ENCODE measurements at regions not wholly inside any gene's neighbourhood (a gene's known extent, or its start where the extent isn't known, plus 50 kb on each side); places are given as distances from the start of the nearest gene placed in this dataset.
"Not testable (repeated sequence)": the region's sequence is repeated elsewhere in the genome, so short reads cannot be mapped to it uniquely, and the experiment has no call there.

DNA sequence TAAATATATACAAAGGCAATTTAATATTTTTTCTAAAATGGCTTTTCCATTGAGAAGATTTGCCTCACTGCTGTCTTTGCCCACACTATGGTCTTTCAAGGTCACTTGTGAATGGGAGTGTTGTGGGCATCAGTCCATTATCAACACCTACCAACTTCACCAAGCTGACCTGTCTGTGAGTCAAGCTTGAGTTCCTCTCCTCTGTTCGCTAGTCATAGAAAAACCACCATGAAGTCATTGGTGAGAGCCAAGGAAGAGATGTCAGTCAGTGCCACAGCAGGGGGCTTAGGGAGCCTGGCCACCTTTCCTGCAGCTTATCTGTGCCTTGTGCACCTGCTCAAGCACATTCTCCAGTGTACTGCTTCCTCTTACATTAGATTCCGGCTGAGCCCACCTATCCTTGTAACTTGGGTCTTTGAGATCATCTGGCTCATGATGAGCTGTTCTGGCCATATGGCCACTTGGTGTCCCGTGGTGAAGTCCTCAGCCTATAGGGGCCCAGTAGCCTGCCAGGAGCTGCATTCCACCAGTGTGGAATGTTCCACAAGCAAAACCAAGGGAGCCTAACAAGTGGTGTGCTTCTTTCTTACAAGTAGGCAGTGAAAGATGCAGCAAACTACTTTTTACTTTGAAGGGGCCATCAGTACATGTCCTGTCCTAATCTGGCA lies 80.8 kb upstream of the C12orf71 start:
- DNase-seq (ENCODE audit: low read depth in 1 of 2, low spot score in 1 of 2) = no peak
- no peak for TF ChIP-seq CTCF (IDR thresholded peaks at IDR 0.05; ENCODE audit: low read depth, low read length)
- no peaks in the 10 kb centered on the region for H3K9me3 ChIP-seq (ENCODE audit: low read depth)
- H3K4me3 ChIP-seq = no peak overlapping the region
- H3K36me3 ChIP-seq = no peaks in the 10 kb centered on the region
- H3K4me1 ChIP-seq (ENCODE audit: low read depth) = no peaks in the 10 kb centered on the region
- H3K27ac ChIP-seq = no peak overlapping the region
- no peaks in the 10 kb centered on the region for H3K27me3 ChIP-seq

GRCh38 chr12:27163894-27164293 lies 80.2 kb upstream of the STK38L start:
- no peak overlapping the region for H3K27ac ChIP-seq
- no peak overlapping the region for H3K4me3 ChIP-seq
- H3K36me3 ChIP-seq = no peaks in the 10 kb centered on the region
- no peaks in the 10 kb centered on the region for H3K4me1 ChIP-seq (ENCODE audit: low read depth)
- TF ChIP-seq CTCF (IDR thresholded peaks at IDR 0.05; ENCODE audit: low read depth, low read length) = no peak
- DNase-seq (ENCODE audit: low read depth in 1 of 2, low spot score in 1 of 2) = no peak
- no peaks in the 10 kb centered on the region for H3K27me3 ChIP-seq
- H3K9me3 ChIP-seq (ENCODE audit: low read depth) = no peaks in the 10 kb centered on the region

- H3K4me3 ChIP-seq = no peak overlapping the region
- H3K4me1 ChIP-seq (ENCODE audit: low read depth) = no peaks in the 10 kb centered on the region
- H3K27ac ChIP-seq = no peak overlapping the region
- H3K9me3 ChIP-seq (ENCODE audit: low read depth) = no peaks in the 10 kb centered on the region
- H3K27me3 ChIP-seq = no peaks in the 10 kb centered on the region
- DNase-seq (ENCODE audit: low read depth in 1 of 2, low spot score in 1 of 2) = no peak
- no peaks in the 10 kb centered on the region for H3K36me3 ChIP-seq
- no peak for TF ChIP-seq CTCF (IDR thresholded peaks at IDR 0.05; ENCODE audit: low read depth, low read length)
Measured at GRCh38 chr12:27164330-27165040, 79.6 kb upstream of the STK38L start.

GRCh38 chr12:27165958-27166357 lies 78.1 kb upstream of the STK38L start:
- not testable (repeated sequence) for H3K4me1 ChIP-seq (ENCODE audit: low read depth); H3K27me3 ChIP-seq; H3K4me3 ChIP-seq; H3K36me3 ChIP-seq; DNase-seq (ENCODE audit: low read depth in 1 of 2, low spot score in 1 of 2); H3K9me3 ChIP-seq (ENCODE audit: low read depth); H3K27ac ChIP-seq

DNA sequence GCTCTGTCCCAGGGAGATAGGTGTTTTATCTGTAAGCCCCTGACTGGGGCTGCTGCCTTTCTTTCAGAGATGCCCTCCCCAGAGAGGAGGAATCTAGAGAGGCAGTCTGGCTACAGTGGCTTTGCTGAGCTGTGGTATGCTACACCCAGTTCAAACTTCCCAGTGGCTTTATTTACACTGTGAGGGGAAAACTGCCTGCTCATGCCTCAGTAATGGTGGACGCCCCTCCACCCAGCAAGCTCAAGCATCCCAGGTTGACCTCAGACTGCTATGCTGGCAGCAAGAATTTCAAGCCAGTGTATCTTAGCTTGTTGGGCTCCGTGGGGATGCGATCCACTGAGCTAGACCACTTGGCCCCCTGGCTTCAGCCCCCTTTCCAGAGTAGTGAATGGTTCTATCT lies 72.6 kb upstream of the STK38L start:
- not testable (repeated sequence) for H3K4me3 ChIP-seq; H3K27me3 ChIP-seq; DNase-seq (ENCODE audit: low read depth in 1 of 2, low spot score in 1 of 2); H3K36me3 ChIP-seq; H3K9me3 ChIP-seq (ENCODE audit: low read depth); H3K27ac ChIP-seq; H3K4me1 ChIP-seq (ENCODE audit: low read depth)

DNA sequence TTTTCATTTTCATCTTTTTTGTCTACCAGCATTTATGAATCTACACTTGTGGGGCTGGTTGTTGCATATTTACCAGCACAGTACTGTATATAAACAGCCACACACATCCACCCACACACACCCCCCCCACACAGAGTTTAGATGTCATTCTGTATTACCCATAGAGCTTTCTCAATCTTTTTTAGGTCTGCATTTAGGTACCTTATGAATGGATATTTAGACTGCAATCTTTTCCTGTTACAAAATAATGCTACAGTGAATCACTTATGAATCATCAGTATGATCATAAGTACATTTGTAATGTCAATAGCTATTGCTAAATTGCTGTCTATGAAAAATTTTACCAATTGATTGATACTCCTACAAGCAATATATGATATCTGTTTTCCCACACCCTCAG lies 67.3 kb upstream of the STK38L start:
- Histone ChIP-seq H3K27ac (no peak overlapping the region), H3K4me1 (ENCODE audit: low read depth) (peaks cover 6% of the 10 kb centered on the region), H3K27me3 (peaks cover 3% of the 10 kb centered on the region), H3K36me3 (no peaks in the 10 kb centered on the region), H3K4me3 (no peak overlapping the region), H3K9me3 (ENCODE audit: low read depth) (no peaks in the 10 kb centered on the region)
- TF ChIP-seq CTCF (IDR thresholded peaks at IDR 0.05; ENCODE audit: low read depth, low read length) = no peak
- DNase-seq (ENCODE audit: low read depth in 1 of 2, low spot score in 1 of 2) = peak in 1 of 2 donors; percentile 58
